LoVo (cell line): ENCODE measurements at regions not wholly inside any gene's neighbourhood (a gene's known extent, or its start where the extent isn't known, plus 50 kb on each side); places are given as distances from the start of the nearest gene placed in this dataset.
A peak's percentile ranks its signal among the peaks of the same experiment; 100 is the strongest.

ENCODE experiments used
- DNase-seq: peaks from one replicate; pipeline ENCODE4 v3.0.0-alpha.2; 2016; ENCODE audit warnings: low spot score

DNA sequence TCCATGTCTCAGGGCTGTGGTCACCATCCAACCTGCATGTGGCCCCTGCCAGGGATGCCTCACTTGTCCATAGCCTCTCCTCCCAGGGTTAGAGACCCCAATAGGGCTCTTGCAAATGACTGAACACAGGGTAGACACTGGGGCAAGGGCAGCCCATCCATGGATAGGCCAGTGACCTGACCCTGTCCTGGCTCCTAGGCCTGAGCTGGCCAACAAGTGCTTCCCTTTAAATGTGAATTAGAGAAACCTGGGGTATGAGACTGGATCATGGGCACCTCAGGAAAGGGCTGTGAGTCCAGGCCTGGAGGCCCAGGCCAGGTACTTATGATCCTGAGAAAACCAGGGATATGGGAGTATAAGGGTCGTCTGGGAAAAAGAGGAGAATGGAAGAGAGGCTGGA lies 64.5 kb downstream of the COPS8 start:
- no peak for DNase-seq

- no peak for DNase-seq
Observed at GRCh38 chr2:237150831-237151375, 65.2 kb downstream of the COPS8 start.

GRCh38 chr2:237152361-237152760 lies 66.7 kb downstream of the COPS8 start:
- DNase-seq, result no peak

DNA sequence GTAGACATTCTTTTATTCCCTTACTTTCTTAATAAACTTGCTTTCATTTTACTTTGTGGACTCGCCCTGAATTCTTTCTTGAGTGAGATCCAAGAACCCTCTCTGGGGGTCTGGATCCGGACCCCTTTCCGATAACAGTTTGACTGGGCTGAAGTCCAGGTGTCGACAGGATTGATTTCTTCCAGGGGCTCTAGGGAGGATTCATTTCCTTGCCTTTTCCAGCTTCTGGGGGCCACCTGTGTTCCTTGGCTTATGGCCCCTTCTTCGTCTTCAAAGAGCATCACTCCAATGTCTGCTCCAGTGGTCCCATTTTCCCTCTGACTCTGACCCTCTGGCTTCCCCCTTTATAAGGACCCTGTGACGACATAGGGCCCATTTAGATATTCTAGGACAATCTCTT lies 67.5 kb downstream of the COPS8 start:
- no peak for DNase-seq

DNA sequence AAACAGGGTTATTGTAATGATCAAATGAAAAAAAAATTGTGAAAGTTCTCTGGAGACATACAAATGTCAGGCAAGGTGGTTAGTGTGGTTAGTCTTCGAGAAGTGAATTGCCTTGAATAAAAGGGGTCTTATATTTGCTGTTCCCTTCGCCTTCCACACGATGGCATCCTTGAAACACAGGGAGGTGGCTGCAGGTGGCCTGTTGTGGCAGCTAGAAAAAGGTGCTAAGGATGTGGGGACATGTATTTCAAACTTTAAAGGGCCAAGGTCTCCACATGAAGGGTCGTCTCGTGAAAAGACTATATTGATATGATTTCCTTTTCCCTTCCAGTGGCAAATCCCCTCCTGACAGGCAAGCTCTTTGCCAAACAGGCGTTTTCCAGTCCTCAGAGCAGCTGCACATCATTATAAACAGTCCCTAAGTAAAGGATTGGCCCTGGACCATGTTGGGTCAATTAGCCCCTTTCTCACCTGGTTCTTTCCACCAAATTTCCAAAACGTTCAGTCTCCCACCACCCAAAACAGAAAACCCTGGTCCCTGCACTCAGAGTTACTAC lies 68.5 kb downstream of the COPS8 start:
- peak; percentile 55 for DNase-seq

- no peak for DNase-seq
Observed at GRCh38 chr2:237154884-237155851, 69.5 kb downstream of the COPS8 start.

DNA sequence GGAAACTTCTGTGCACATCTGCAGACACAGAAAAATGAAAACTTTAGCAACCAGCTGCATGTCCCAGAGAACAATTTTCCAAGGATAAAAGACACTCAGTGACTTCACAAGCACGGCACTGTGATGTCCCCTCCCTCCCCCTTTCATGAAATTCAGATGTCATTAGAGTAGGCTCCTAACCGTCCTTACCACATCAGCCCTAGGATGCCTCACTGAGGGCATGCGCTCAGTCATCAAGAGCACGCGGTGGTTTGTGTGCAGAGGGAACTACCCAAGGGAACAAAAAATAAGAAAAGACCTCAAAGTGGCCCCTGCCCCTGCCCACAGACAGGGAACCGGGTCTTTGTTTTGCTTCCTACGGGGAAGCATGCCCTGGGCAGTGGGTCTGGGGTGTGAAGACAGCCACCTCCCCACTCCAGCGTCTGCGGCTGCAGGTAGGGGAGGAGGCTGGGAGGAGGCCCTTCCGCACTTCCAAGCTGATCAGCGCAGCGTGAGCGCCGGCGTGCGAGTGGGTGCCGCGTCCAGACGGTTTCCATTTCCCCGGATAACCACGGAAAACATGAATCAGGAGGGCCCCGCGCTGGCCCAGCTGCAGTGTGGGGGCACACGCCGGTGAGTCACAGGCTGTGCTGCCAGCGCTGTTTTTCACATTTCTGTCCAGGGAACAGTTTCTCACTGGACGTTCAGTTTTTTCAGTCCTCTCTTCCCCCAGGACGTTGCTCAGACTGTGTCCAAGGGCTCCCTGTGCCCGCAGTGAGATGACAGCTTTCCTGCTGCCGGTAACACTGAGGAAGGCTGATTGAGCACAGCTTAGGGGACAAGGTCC lies 70.6 kb downstream of the COPS8 start:
- DNase-seq, result no peak

DNA sequence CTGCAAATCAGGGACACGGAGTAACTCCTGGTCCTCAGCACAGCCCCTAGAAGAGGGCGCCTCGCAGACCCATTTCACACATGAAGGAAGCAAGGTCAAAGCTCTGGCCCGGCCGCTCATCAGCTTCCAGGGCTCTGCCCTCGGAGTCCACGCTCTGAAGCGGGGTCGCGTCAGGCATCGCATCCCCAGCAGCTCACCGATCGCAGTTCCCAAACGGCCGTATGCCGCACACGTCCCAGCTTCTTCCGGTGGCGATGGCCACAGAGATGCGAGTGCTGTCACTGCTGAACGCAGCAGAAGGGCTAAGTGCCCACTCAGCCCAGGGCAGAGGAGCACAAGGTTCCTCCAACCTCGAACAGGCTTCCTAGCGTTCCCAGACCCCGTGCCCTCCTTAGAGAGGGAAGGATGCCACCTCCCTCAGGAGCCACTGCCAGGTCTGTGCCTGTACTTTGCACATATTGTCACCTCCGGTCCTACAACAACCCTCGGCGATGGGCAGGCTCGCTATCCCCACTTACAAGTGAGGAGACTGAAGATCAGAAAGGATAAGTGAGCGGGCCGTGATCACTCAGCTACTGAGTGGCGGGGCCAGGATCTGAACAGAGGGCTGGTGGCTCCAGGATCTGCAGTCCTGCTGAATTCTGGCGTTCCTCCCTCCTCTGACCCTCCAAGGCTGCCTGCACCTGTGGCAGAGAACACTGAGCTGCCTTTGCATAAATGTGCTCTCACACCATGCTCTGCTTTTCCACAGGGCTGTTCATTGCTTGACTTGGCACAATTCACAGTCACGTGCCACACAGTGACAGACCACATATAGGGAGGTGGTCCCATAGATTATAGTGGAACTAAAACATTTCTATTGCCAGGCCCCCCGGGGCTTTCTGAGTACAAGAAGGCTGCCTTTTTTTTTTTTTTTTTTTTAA lies 71.4 kb downstream of the COPS8 start:
- DNase-seq, result no peak

DNA sequence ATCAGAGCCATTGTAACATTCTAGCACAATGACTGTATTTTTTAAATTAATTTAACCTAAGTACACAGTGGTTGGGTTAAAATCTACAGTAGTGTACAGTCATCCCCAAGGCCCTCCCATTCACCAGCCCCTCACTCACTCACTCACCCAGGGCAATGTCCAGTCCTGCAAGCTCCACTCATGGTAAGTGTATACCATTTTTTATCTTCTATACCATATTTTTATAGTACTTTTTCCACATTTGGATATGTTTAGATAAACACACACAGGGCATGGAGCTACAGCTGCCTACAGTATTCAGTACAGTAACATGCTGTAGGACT lies 72.1 kb downstream of the COPS8 start:
- DNase-seq, result no peak

- DNase-seq, result no peak
Observed at GRCh38 chr2:237158194-237158593, 72.5 kb downstream of the COPS8 start.

GRCh38 chr2:237159006-237159911 lies 73.6 kb downstream of the COPS8 start:
- DNase-seq, result no peak

- no peak for DNase-seq
Observed at GRCh38 chr2:237160271-237160919, 74.7 kb downstream of the COPS8 start.

GRCh38 chr2:237161189-237161588 lies 75.5 kb downstream of the COPS8 start:
- DNase-seq, result no peak

DNA sequence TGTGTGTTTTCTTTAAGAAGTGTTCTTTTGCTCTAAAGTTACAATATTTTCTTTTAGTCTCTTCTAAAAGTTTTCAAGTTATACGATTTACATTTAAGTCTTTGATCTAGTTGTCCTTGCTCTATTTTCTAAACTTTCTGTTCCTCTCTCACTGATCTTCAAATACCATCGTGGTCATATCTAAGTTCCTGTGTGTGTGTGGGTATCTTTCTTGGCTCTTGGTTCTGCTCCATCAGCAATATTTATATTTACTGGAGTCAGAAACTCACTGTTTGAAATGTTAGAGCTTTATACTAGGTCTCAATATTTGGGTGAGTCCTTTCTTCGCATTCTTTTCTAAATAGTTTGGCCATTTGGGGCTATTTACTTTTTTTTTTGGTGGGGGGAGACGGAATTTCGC lies 77.3 kb downstream of the COPS8 start:
- no peak for DNase-seq

DNA sequence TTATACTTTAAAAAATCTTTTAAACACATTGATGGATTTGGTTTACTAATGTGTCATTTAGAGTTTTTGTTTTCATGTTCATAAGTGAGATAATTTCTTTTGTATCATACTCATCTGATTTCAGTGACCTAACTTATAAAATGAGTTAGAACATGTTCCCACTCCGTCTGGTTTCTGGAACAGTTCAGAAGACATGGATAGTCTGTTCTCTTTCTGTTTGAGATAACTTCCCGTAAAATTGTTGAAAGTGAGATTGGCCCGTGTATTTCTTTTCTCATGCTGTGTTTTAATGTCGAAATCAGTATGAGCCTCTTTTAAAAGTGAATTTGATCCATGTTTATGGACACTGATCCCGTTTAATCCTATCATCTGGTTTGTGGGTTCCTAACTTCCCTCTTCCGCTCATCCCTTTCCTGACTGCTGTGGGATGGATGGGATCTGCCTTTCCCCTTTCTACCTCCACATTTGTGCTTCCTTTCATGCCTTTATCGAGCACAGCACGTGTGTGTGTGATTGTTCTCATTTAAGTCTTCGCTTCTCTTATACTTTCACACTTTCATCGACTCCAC lies 78.9 kb downstream of the COPS8 start:
- no peak for DNase-seq

DNA sequence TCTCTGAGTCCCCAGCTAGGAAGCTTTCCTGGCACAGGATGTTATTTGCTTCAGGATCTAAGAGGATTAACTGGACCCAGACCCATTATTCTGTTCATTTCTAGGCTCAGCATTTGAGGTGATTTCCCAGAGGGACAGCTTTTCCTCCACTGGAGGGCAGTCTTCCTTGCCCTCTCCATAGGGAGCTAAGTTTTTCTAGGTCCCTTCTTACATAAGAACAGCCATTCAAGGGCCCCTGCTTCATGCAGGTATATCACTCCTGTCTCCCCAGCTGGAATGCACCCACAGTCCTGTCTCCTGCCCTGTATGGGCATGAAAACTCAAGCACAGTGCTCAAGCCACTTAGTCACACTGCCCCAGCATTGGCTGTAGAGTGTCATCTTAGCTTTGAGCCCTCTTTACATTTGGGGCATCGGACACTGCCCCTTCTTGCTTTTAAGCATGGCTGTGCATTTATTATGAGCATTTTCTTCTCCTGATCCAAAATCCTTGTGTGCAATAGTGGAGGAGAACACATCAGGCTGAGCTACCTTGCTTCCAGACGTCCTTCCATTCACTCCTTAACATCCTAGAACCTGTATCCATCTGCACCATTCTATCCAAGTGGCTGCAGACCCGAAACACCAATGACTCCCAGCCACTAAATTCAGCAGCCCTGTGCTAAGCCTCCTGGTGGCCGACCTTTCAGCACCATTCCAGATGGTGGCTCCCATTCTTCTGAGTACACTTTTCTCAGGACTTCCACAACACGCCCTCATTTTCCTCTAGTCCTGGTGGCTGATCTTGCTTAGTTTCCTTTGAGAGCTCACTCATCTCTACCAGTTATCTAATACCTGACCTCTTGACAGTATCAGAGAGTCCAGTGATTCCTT lies 80.0 kb downstream of the COPS8 start:
- no peak for DNase-seq

- DNase-seq, result no peak
Observed at GRCh38 chr2:237167038-237167437, 81.3 kb downstream of the COPS8 start.

GRCh38 chr2:237167934-237168333 lies 82.2 kb downstream of the COPS8 start:
- DNase-seq, result no peak

GRCh38 chr2:237170020-237170419 lies 84.3 kb downstream of the COPS8 start:
- DNase-seq, result no peak
